HG02642 (cell line): ENCODE measurements at regions not wholly inside any gene's neighbourhood (a gene's known extent, or its start where the extent isn't known, plus 50 kb on each side); places are given as distances from the start of the nearest gene placed in this dataset.

Source experiments
- ATAC-seq: cut with Tn5 transposase; IDR thresholded peaks from one replicate; pipeline ENCODE4 v1.9.1; 2021; ENCODE audit warnings: mild to moderate bottlenecking; ENCODE audit not compliant: unreplicated experiment, poor library complexity

- ATAC-seq: no peak
Measured at GRCh38 chr17:5693821-5694220, 109.5 kb upstream of the NLRP1 start.

GRCh38 chr17:5694551-5694950 is 110.2 kb upstream of the NLRP1 start:
- ATAC-seq: no peak

- ATAC-seq: no peak
Measured at GRCh38 chr17:5695480-5695879, 111.2 kb upstream of the NLRP1 start.

- ATAC-seq: no peak
Measured at GRCh38 chr17:5698959-5699358, 114.7 kb upstream of the NLRP1 start.

- ATAC-seq: no peak
Measured at GRCh38 chr17:5699814-5700213, 115.5 kb upstream of the NLRP1 start.

- ATAC-seq: no peak
Measured at GRCh38 chr17:5700745-5701144, 116.4 kb upstream of the NLRP1 start.

GRCh38 chr17:5701381-5701780 is 117.1 kb upstream of the NLRP1 start:
- ATAC-seq: no peak

- ATAC-seq: no peak
Measured at GRCh38 chr17:5702951-5703510, 118.7 kb upstream of the NLRP1 start.

GRCh38 chr17:5703736-5704135 is 119.4 kb upstream of the NLRP1 start:
- ATAC-seq: no peak

- ATAC-seq: no peak
Measured at GRCh38 chr17:5705081-5705875, 121.0 kb upstream of the NLRP1 start.

GRCh38 chr17:5705876-5706576 is 121.7 kb upstream of the NLRP1 start:
- no peak for ATAC-seq

- ATAC-seq: no peak
Measured at GRCh38 chr17:5706577-5707210, 122.4 kb upstream of the NLRP1 start.

- no peak for ATAC-seq
Measured at GRCh38 chr17:5707482-5707881, 123.2 kb upstream of the NLRP1 start.

- ATAC-seq: no peak
Measured at GRCh38 chr17:5708344-5708743, 124.0 kb upstream of the NLRP1 start.

- ATAC-seq: no peak
Measured at GRCh38 chr17:5711344-5711743, 127.0 kb upstream of the NLRP1 start.

GRCh38 chr17:5714993-5715392 is 130.7 kb upstream of the NLRP1 start:
- no peak for ATAC-seq

- no peak for ATAC-seq
Measured at GRCh38 chr17:5715478-5715877, 131.2 kb upstream of the NLRP1 start.

- ATAC-seq: no peak
Measured at GRCh38 chr17:5718726-5719125, 134.4 kb upstream of the NLRP1 start.

GRCh38 chr17:5719976-5720375 is 135.7 kb upstream of the NLRP1 start:
- no peak for ATAC-seq

GRCh38 chr17:5730373-5730772 is 146.1 kb upstream of the NLRP1 start:
- no peak for ATAC-seq

GRCh38 chr17:5740937-5741336 is 156.6 kb upstream of the NLRP1 start:
- ATAC-seq: no peak
